OCI-LY3 (cell line): ENCODE measurements at regions not wholly inside any gene's neighbourhood (a gene's known extent, or its start where the extent isn't known, plus 50 kb on each side); places are given as distances from the start of the nearest gene placed in this dataset.

ENCODE experiments used
- H2AFZ ChIP-seq: fragments of 200-600, 300-600 bp; shearing (Covaris generic); 2 replicates; pipeline ENCODE4 v1.6.0; 2014; ENCODE audit warnings: antibody characterized with exemption, low read depth, low read length
- H3K27ac ChIP-seq: fragments of 200-600, 300-600 bp; sonication (generic); 2 replicates; pipeline ENCODE4 v1.5.1; 2014; ENCODE audit warnings: mild to moderate bottlenecking, low read length, moderate library complexity, mixed read lengths
- H3K27me3 ChIP-seq: fragments of 200-600, 300-600 bp; sonication (generic); 2 replicates; pipeline ENCODE4 v1.6.1; 2014; ENCODE audit warnings: low read depth, low read length, mixed read lengths
- H3K36me3 ChIP-seq: fragments of 200-600, 300-600 bp; sonication (generic); replicated peaks from 2 replicates; pipeline ENCODE3; 2014; ENCODE audit warnings: low read depth, low read length, mixed read lengths
- H3K4me1 ChIP-seq: fragments of 300-600, 200-600 bp; sonication (generic); 2 replicates; pipeline ENCODE4 v1.6.1; 2014; ENCODE audit warnings: low read length, mixed read lengths
- H3K4me2 ChIP-seq: fragments of 200-600, 300-600 bp; sonication (generic); 2 replicates; pipeline ENCODE4 v1.6.1; 2014; ENCODE audit warnings: low read length, mixed read lengths
- H3K4me3 ChIP-seq: fragments of 300-600, 200-600 bp; sonication (generic); 2 replicates; pipeline ENCODE4 v1.5.1; 2014; ENCODE audit warnings: antibody characterized with exemption, mild to moderate bottlenecking, low read length, moderate library complexity
- H3K79me2 ChIP-seq: fragments of 300-600, 200-600 bp; shearing (Covaris generic); 2 replicates; pipeline ENCODE4 v1.6.1; 2014; ENCODE audit warnings: mild to moderate bottlenecking, low read length, mixed read lengths
- H3K9ac ChIP-seq: fragments of 300-600, 200-600 bp; shearing (Covaris generic); 2 replicates; pipeline ENCODE4 v1.6.0; 2014; ENCODE audit warnings: mild to moderate bottlenecking, low read length, moderate library complexity
- H3K9me3 ChIP-seq: fragments of 200-600, 300-600 bp; shearing (Covaris generic); 2 replicates; pipeline ENCODE4 v1.6.1; 2014; ENCODE audit warnings: low read length, mixed read lengths; ENCODE audit not compliant: insufficient read depth
- H4K20me1 ChIP-seq: fragments of 200-600, 300-600 bp; sonication (generic); 2 replicates; pipeline ENCODE4 v1.6.1; 2016; ENCODE audit warnings: low read length, mixed read lengths; ENCODE audit not compliant: insufficient read depth
- CTCF ChIP-seq: fragments of 200-600, 300-600 bp; sonication (generic); IDR thresholded peaks from 2 replicates; pipeline ENCODE4 v1.5.1; 2014; ENCODE audit warnings: antibody characterized with exemption, low read length, low read depth
- EZH2phosphoT487 ChIP-seq: fragments of 200-600 bp; shearing (Covaris generic); IDR thresholded peaks from 2 replicates; pipeline ENCODE4 v1.6.1; 2018; ENCODE audit warnings: antibody characterized with exemption, mixed run types, low read depth

- H2AFZ ChIP-seq, result no peak overlapping the region
- H3K4me1 ChIP-seq, result no peaks in the 10 kb centered on the region
- peaks cover 8% of the 10 kb centered on the region for H3K9me3 ChIP-seq
- no peaks in the 10 kb centered on the region; the same call in 1 of the 2 replicates for H3K27me3 ChIP-seq
- H4K20me1 ChIP-seq, result no peaks in the 10 kb centered on the region
- no peak overlapping the region for H3K4me2 ChIP-seq
- H3K27ac ChIP-seq, result no peak overlapping the region
- H3K9ac ChIP-seq, result no peak overlapping the region
- H3K36me3 ChIP-seq, result peaks cover 4% of the 10 kb centered on the region
- TF ChIP-seq EZH2phosphoT487 (no peak), CTCF (no peak)
- H3K4me3 ChIP-seq, result no peak overlapping the region
- no peaks in the 10 kb centered on the region for H3K79me2 ChIP-seq
These were observed 177.1 kb downstream of the MRPL14 start for GRCh38 chr6:43950051-43950605.

- TF ChIP-seq EZH2phosphoT487, result no peak
- no peak for TF ChIP-seq CTCF
- Histone ChIP-seq H2AFZ (no peak overlapping the region), H3K27ac (no peak overlapping the region)
These were observed 177.7 kb downstream of the MRPL14 start for GRCh38 chr6:43949551-43949991.

GRCh38 chr6:43948527-43949485 lies 178.4 kb downstream of the MRPL14 start:
- no peak overlapping the region for H3K9ac ChIP-seq
- H3K4me1 ChIP-seq, result no peaks in the 10 kb centered on the region
- TF ChIP-seq EZH2phosphoT487 (no peak), CTCF (no peak)
- H3K9me3 ChIP-seq, result peaks cover 12% of the 10 kb centered on the region
- no peak overlapping the region for H2AFZ ChIP-seq
- no peak overlapping the region for H3K4me3 ChIP-seq
- H3K27me3 ChIP-seq, result no peaks in the 10 kb centered on the region; the same call in 1 of the 2 replicates
- H3K36me3 ChIP-seq, result peaks cover 8% of the 10 kb centered on the region
- no peak overlapping the region for H3K4me2 ChIP-seq
- no peaks in the 10 kb centered on the region for H4K20me1 ChIP-seq
- no peaks in the 10 kb centered on the region for H3K79me2 ChIP-seq
- no peak overlapping the region for H3K27ac ChIP-seq

More at GRCh38 chr6:43949551-43949991, 177.7 kb downstream of the MRPL14 start:
- Histone ChIP-seq H3K9me3 (peaks cover 12% of the 10 kb centered on the region), H3K9ac (no peak overlapping the region), H3K27me3 (no peaks in the 10 kb centered on the region; the same call in 1 of the 2 replicates), H3K4me2 (no peak overlapping the region), H3K36me3 (peaks cover 8% of the 10 kb centered on the region), H4K20me1 (no peaks in the 10 kb centered on the region), H3K4me3 (no peak overlapping the region), H3K4me1 (no peaks in the 10 kb centered on the region), H3K79me2 (no peaks in the 10 kb centered on the region)

- TF ChIP-seq EZH2phosphoT487 (no peak), CTCF (no peak)
- H3K4me2 ChIP-seq, result no peak overlapping the region
- H3K79me2 ChIP-seq, result no peaks in the 10 kb centered on the region
- H3K27me3 ChIP-seq, result no peaks in the 10 kb centered on the region; the same call in 1 of the 2 replicates
- peaks cover 8% of the 10 kb centered on the region for H3K36me3 ChIP-seq
- peaks cover 12% of the 10 kb centered on the region for H3K9me3 ChIP-seq
- no peaks in the 10 kb centered on the region for H4K20me1 ChIP-seq
- H2AFZ ChIP-seq, result no peak overlapping the region
- H3K4me3 ChIP-seq, result no peak overlapping the region
- H3K4me1 ChIP-seq, result no peaks in the 10 kb centered on the region
- H3K9ac ChIP-seq, result no peak overlapping the region
- no peak overlapping the region for H3K27ac ChIP-seq
These were observed 177.8 kb downstream of the VEGFA start for GRCh38 chr6:43947860-43948259.
